ENCODE measurements at regions not wholly inside any gene's neighbourhood (a gene's known extent, or its start where the extent isn't known, plus 50 kb on each side); places are given as distances from the start of the nearest gene placed in this dataset.

GRCh38 chr4:187577941-187578480 lies 417.6 kb upstream of the ZFP42 start:
- Histone ChIP-seq H3K27ac (no peak overlapping the region), H2AFZ (no peak overlapping the region), H3K4me2 (no peak overlapping the region), H3K4me1 (ENCODE audit: insufficient read depth) (no peaks in the 10 kb centered on the region), H3K9me2 (replicated peaks; ENCODE audit: insufficient read depth) (no peaks in the 10 kb centered on the region), H3K79me2 (no peaks in the 10 kb centered on the region), H3K27me3 (no peaks in the 10 kb centered on the region), H3K4me3 (no peak overlapping the region), H3K9me3 (ENCODE audit: low read depth) (no peaks in the 10 kb centered on the region), H4K20me1 (ENCODE audit: insufficient read depth, poor library complexity, severe bottlenecking) (no peaks in the 10 kb centered on the region), H3K36me3 (replicated peaks; ENCODE audit: insufficient read depth, low read depth) (no peaks in the 10 kb centered on the region)
- 80% methylated on average over 6 of the region's 6 CpGs for WGBS (ENCODE audit: low lambda C conversion rate, missing lambda C conversion rate)
- DNase-seq (ENCODE audit: low spot score), result no peak
- no peak for TF ChIP-seq CTCF (IDR thresholded peaks at IDR 0.05; ENCODE audit: poor library complexity)
- no peak for TF ChIP-seq EZH2phosphoT487 (IDR thresholded peaks at IDR 0.05; ENCODE audit: low read depth, severe bottlenecking, unreplicated experiment)
- TF ChIP-seq EZH2 (IDR thresholded peaks at IDR 0.05; ENCODE audit: borderline replicate concordance), result no peak

GRCh38 chr4:187586892-187587291 lies 408.7 kb upstream of the ZFP42 start:
- Histone ChIP-seq H3K79me2 (no peaks in the 10 kb centered on the region), H4K20me1 (ENCODE audit: insufficient read depth, poor library complexity, severe bottlenecking) (no peaks in the 10 kb centered on the region), H3K4me1 (ENCODE audit: insufficient read depth) (no peaks in the 10 kb centered on the region), H3K27ac (no peak overlapping the region), H3K4me3 (no peak overlapping the region), H3K9me3 (ENCODE audit: low read depth) (no peaks in the 10 kb centered on the region), H3K27me3 (no peaks in the 10 kb centered on the region), H2AFZ (no peak overlapping the region), H3K9me2 (replicated peaks; ENCODE audit: insufficient read depth) (no peaks in the 10 kb centered on the region), H3K36me3 (replicated peaks; ENCODE audit: insufficient read depth, low read depth) (no peaks in the 10 kb centered on the region), H3K4me2 (no peak overlapping the region)
- TF ChIP-seq CTCF (IDR thresholded peaks at IDR 0.05; ENCODE audit: poor library complexity), result no peak
- no peak for TF ChIP-seq EZH2phosphoT487 (IDR thresholded peaks at IDR 0.05; ENCODE audit: low read depth, severe bottlenecking, unreplicated experiment)
- no peak for TF ChIP-seq EZH2 (IDR thresholded peaks at IDR 0.05; ENCODE audit: borderline replicate concordance)
- 85% methylated on average over 7 of the region's 7 CpGs for WGBS (ENCODE audit: low lambda C conversion rate, missing lambda C conversion rate)
- DNase-seq (ENCODE audit: low spot score), result no peak

- DNase-seq (ENCODE audit: low spot score), result no peak
- no peak overlapping the region for H3K27ac ChIP-seq
- H2AFZ ChIP-seq, result no peak overlapping the region
- H4K20me1 ChIP-seq (ENCODE audit: insufficient read depth, poor library complexity, severe bottlenecking), result no peaks in the 10 kb centered on the region
- no peaks in the 10 kb centered on the region for H3K9me2 ChIP-seq (replicated peaks; ENCODE audit: insufficient read depth)
- no peaks in the 10 kb centered on the region for H3K36me3 ChIP-seq (replicated peaks; ENCODE audit: insufficient read depth, low read depth)
- WGBS (ENCODE audit: low lambda C conversion rate, missing lambda C conversion rate), result 82% methylated on average over 5 of the region's 5 CpGs
- H3K4me1 ChIP-seq (ENCODE audit: insufficient read depth), result no peaks in the 10 kb centered on the region
- H3K27me3 ChIP-seq, result peaks cover 3% of the 10 kb centered on the region
- no peak overlapping the region for H3K4me2 ChIP-seq
- TF ChIP-seq CTCF (IDR thresholded peaks at IDR 0.05; ENCODE audit: poor library complexity), result no peak
- TF ChIP-seq EZH2phosphoT487 (IDR thresholded peaks at IDR 0.05; ENCODE audit: low read depth, severe bottlenecking, unreplicated experiment), result no peak
- TF ChIP-seq EZH2 (IDR thresholded peaks at IDR 0.05; ENCODE audit: borderline replicate concordance), result no peak
- no peaks in the 10 kb centered on the region for H3K79me2 ChIP-seq
- no peak overlapping the region for H3K4me3 ChIP-seq
- H3K9me3 ChIP-seq (ENCODE audit: low read depth), result no peaks in the 10 kb centered on the region
Observed at GRCh38 chr4:187598196-187598595, 397.4 kb upstream of the ZFP42 start.

Data from hepatocyte (in vitro differentiated cells).